Upper lobe of left lung (tissue), 4 donors: ENCODE measurements at regions not wholly inside any gene's neighbourhood (a gene's known extent, or its start where the extent isn't known, plus 50 kb on each side); places are given as distances from the start of the nearest gene placed in this dataset.

ENCODE experiments used
- CTCF ChIP-seq, 6 experiments: fragments of 450-650 bp in 4 of 6; fragments of 200-600 bp in 2 of 6; sonication (generic) in 2 of 6; IDR thresholded peaks; one replicate each; pipeline ENCODE4 v1.5.1; 2016 to 2019; ENCODE audit warnings: antibody characterized with exemption in 6 of 6
- EP300 ChIP-seq, 4 donors: sonication (generic); formaldehyde crosslinking; IDR thresholded peaks; one replicate each; pipeline ENCODE4 v1.5.1; 2017; ENCODE audit warnings: antibody characterized with exemption in 4 of 4, control low read depth in 2 of 4
- POLR2A ChIP-seq, 4 donors: fragments of 450-650 bp; IDR thresholded peaks; one replicate each; pipeline ENCODE4 v1.5.1; 2016 to 2017; ENCODE audit warnings: antibody characterized with exemption in 4 of 4, mild to moderate bottlenecking in 2 of 4
- POLR2AphosphoS5 ChIP-seq, 2 donors: sonication (generic); formaldehyde crosslinking; IDR thresholded peaks; one replicate each; pipeline ENCODE4 v1.5.1; 2017; ENCODE audit warnings: antibody characterized with exemption in 2 of 2

- TF ChIP-seq CTCF (IDR thresholded peaks at IDR 0.05) (no peak), POLR2A (IDR thresholded peaks at IDR 0.05) (no peak), POLR2AphosphoS5 (IDR thresholded peaks at IDR 0.05) (no peak), EP300 (IDR thresholded peaks at IDR 0.05) (no peak)
Measured at GRCh38 chr10:83045731-83046130, 1093.6 kb upstream of the GHITM start.
